ENCODE measurements at regions not wholly inside any gene's neighbourhood (a gene's known extent, or its start where the extent isn't known, plus 50 kb on each side); places are given as distances from the start of the nearest gene placed in this dataset.
"Not testable (repeated sequence)": the region's sequence is repeated elsewhere in the genome, so short reads cannot be mapped to it uniquely, and the experiment has no call there.

GRCh38 chr7:138208142-138208570 lies 131.9 kb downstream of the AKR1D1 start:
- in situ Hi-C loops (cut with HindIII; ENCODE audit: low pct_unique_long_range_greater_than_20kb, low sequenced_read_pairs): no loop called here
- DNase-seq (ENCODE audit: low read depth): no peak

GRCh38 chr7:138208864-138209263 lies 132.6 kb downstream of the AKR1D1 start:
- no peak for DNase-seq (ENCODE audit: low read depth)
- in situ Hi-C loops (cut with HindIII; ENCODE audit: low pct_unique_long_range_greater_than_20kb, low sequenced_read_pairs): no loop called here

GRCh38 chr7:138212314-138212713 lies 136.1 kb downstream of the AKR1D1 start:
- in situ Hi-C loops (cut with HindIII; ENCODE audit: low pct_unique_long_range_greater_than_20kb, low sequenced_read_pairs): no loop called here
- no peak for DNase-seq (ENCODE audit: low read depth)

GRCh38 chr7:138214926-138215325 lies 138.7 kb downstream of the AKR1D1 start:
- in situ Hi-C loops (cut with HindIII; ENCODE audit: low pct_unique_long_range_greater_than_20kb, low sequenced_read_pairs): no loop called here
- no peak for DNase-seq (ENCODE audit: low read depth)

DNA sequence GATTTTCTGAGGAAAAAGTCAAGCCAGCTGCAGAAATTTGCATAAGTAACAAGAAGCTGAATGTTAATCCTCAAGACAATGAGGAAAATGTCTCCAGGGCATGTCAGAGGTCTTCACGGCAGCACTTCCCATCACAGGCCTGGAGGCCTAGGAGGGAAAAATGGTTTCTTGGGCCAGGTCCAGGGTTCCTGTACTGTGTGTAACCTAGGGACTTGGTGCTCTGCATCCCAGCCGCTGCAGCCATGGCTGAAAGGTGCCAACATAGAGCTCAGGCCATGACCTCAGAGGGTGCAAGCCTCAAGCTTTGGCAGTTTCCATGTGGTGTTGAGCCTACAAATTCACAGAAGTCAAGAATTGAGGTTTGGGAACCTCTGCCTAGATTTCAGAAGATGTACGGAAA lies 144.1 kb downstream of the AKR1D1 start:
- in situ Hi-C loops (cut with HindIII; ENCODE audit: low pct_unique_long_range_greater_than_20kb, low sequenced_read_pairs); DNase-seq (ENCODE audit: low read depth): not testable (repeated sequence)

DNA sequence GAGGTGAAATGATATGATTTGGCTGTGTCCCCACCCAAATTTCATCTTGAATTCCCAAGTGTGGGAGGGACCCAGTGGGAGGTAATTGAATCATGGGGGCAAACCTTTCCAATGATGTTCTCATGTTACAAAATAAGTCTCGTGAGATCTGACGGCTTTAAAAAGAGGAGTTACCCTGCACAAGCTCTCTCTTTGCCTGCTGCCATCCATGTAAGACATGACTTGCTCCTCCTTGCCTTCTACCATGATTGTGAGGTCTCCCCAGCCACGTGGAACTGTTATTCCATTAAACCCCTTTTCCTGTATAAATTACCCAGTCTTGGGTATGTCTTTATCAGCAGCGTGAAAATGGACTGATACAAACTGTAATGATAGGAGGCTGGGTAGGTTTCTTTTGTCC lies 145.1 kb downstream of the AKR1D1 start:
- DNase-seq (ENCODE audit: low read depth); in situ Hi-C loops (cut with HindIII; ENCODE audit: low pct_unique_long_range_greater_than_20kb, low sequenced_read_pairs): not testable (repeated sequence)

- in situ Hi-C loops (cut with HindIII; ENCODE audit: low pct_unique_long_range_greater_than_20kb, low sequenced_read_pairs): no loop called here
- no peak for DNase-seq (ENCODE audit: low read depth)
Observed at GRCh38 chr7:138223402-138223879, 147.2 kb downstream of the AKR1D1 start.

- in situ Hi-C loops (cut with HindIII; ENCODE audit: low pct_unique_long_range_greater_than_20kb, low sequenced_read_pairs): no loop called here
- DNase-seq (ENCODE audit: low read depth): no peak
Observed at GRCh38 chr7:138226001-138226476, 149.8 kb downstream of the AKR1D1 start.

- in situ Hi-C loops (cut with HindIII; ENCODE audit: low pct_unique_long_range_greater_than_20kb, low sequenced_read_pairs): no loop called here
- no peak for DNase-seq (ENCODE audit: low read depth)
Observed at GRCh38 chr7:138226745-138227279, 150.6 kb downstream of the AKR1D1 start.

GRCh38 chr7:138228119-138228518 lies 151.9 kb downstream of the AKR1D1 start:
- no peak for DNase-seq (ENCODE audit: low read depth)

GRCh38 chr7:138228769-138229168 lies 152.5 kb downstream of the AKR1D1 start:
- in situ Hi-C loops (cut with HindIII; ENCODE audit: low pct_unique_long_range_greater_than_20kb, low sequenced_read_pairs): no loop called here

More at GRCh38 chr7:138228119-138228518, 151.9 kb downstream of the AKR1D1 start:
- in situ Hi-C loops (cut with HindIII; ENCODE audit: low pct_unique_long_range_greater_than_20kb, low sequenced_read_pairs): no loop called here

GRCh38 chr7:138233189-138233588 lies 156.9 kb downstream of the AKR1D1 start:
- in situ Hi-C loops (cut with HindIII; ENCODE audit: low pct_unique_long_range_greater_than_20kb, low sequenced_read_pairs): no loop called here
- DNase-seq (ENCODE audit: low read depth): no peak

More at GRCh38 chr7:138228769-138229168, 152.5 kb downstream of the AKR1D1 start:
- DNase-seq (ENCODE audit: low read depth): no peak

- in situ Hi-C loops (cut with HindIII; ENCODE audit: low pct_unique_long_range_greater_than_20kb, low sequenced_read_pairs): no loop called here
- DNase-seq (ENCODE audit: low read depth): no peak
Observed at GRCh38 chr7:138235207-138235606, 158.9 kb downstream of the AKR1D1 start.

- in situ Hi-C loops (cut with HindIII; ENCODE audit: low pct_unique_long_range_greater_than_20kb, low sequenced_read_pairs): no loop called here
- no peak for DNase-seq (ENCODE audit: low read depth)
Observed at GRCh38 chr7:138237995-138238394, 161.7 kb downstream of the AKR1D1 start.

- in situ Hi-C loops (cut with HindIII; ENCODE audit: low pct_unique_long_range_greater_than_20kb, low sequenced_read_pairs): no loop called here
Observed at GRCh38 chr7:138238734-138239659, 162.7 kb downstream of the AKR1D1 start.

DNA sequence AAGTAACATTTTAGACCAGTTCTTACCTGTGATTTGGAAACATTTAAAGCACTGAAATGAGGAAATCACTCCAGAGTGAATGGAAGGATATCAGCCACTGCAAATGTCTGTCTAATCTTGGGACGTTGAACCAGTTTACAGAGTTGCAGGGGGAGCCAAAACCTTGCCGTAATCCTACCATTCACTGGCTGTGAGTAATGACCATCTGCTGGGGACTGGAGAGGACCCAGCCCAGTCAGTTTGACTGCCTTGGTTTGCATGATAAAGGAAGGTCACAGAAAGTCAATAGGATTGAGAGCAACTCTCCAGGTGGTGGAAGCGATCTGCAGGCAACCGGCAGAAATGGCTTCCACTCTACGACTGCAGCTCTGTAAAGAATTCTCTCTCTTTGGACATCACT lies 167.2 kb downstream of the AKR1D1 start:
- no peak for DNase-seq (ENCODE audit: low read depth)
- in situ Hi-C loops (cut with HindIII; ENCODE audit: low pct_unique_long_range_greater_than_20kb, low sequenced_read_pairs): no loop called here

More at GRCh38 chr7:138238734-138239659, 162.7 kb downstream of the AKR1D1 start:
- DNase-seq (ENCODE audit: low read depth): peak; percentile 60

- in situ Hi-C loops (cut with HindIII; ENCODE audit: low pct_unique_long_range_greater_than_20kb, low sequenced_read_pairs): no loop called here
- DNase-seq (ENCODE audit: low read depth): no peak
Observed at GRCh38 chr7:138243836-138244235, 167.6 kb downstream of the AKR1D1 start.

GRCh38 chr7:138244606-138245005 lies 168.3 kb downstream of the AKR1D1 start:
- in situ Hi-C loops (cut with HindIII; ENCODE audit: low pct_unique_long_range_greater_than_20kb, low sequenced_read_pairs): no loop called here
- DNase-seq (ENCODE audit: low read depth): no peak

DNA sequence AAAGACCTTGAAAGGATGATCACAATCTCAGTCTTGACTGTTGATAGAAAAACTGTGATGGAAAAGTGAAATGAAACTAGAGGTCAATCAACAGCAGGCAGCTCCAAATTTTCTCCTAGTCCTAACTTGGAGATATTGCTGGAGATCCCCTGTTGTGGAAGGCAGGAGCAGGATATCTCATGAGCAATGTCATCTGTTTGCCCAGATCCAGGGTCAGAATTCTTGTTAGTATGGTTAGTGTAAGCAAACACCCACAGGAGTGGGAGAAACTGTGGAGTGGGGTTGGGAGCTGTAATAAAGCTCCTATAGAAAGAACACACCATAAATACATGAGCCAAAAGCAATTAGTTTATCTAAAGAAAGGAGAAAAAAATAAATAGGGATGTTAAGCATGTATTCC lies 169.0 kb downstream of the AKR1D1 start:
- no peak for DNase-seq (ENCODE audit: low read depth)
- in situ Hi-C loops (cut with HindIII; ENCODE audit: low pct_unique_long_range_greater_than_20kb, low sequenced_read_pairs): no loop called here
